Islet of Langerhans (tissue), 1 donor: ENCODE measurements at regions not wholly inside any gene's neighbourhood (a gene's known extent, or its start where the extent isn't known, plus 50 kb on each side); places are given as distances from the start of the nearest gene placed in this dataset.
"Not testable (repeated sequence)": the region's sequence is repeated elsewhere in the genome, so short reads cannot be mapped to it uniquely, and the experiment has no call there.

Source experiments
- FAIRE-seq: peaks from one replicate; lab custom pipeline; 2011; peaks lifted over from hg19 to GRCh38; lab: Jason Lieb, UNC

DNA sequence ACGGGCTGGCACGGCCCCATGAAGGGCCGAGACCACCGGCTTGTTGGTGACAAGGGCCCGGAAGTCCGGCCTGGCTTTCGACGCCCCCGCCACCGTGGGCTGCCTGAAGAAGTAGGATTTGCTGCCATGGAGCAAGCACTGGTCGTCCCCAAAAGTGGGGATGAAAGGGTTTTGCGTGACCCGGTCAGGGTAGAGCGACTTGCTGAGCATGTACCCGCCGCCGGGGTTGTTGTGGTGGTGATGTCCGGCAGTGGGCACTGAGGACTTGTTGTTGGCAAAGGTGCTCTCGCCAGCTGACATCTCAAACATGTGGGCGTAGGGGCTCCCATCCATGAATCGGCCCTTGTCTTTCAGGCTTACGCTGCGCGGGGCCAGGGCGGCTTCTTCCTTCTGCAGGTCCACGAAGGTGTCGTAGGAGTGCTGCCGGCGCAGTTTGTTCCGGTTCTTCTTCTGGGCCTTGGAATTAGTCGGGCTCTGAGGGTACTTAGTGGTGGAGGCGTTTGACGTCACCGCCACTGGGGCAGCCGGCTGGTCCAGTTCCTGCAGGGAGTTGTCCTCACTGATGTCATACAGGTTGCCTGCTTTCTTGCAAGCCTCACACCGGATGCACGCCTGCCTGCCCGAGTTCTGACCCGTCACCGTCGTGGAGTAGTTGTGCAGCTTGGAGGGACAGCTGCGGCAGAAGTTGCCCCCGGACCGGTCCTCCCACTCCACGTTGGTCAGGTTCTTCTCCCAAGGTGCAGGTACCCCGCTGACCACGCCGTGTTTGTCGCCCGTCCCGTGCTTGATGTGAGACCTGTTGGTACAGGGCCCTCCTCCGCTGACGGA lies 366.6 kb downstream of the EMP1 start:
- no peak for FAIRE-seq

- FAIRE-seq = no peak
Measured at GRCh38 chr12:13561923-13562322, 365.4 kb downstream of the EMP1 start.

- no peak for FAIRE-seq
Measured at GRCh38 chr12:13559318-13559978, 362.9 kb downstream of the EMP1 start.

DNA sequence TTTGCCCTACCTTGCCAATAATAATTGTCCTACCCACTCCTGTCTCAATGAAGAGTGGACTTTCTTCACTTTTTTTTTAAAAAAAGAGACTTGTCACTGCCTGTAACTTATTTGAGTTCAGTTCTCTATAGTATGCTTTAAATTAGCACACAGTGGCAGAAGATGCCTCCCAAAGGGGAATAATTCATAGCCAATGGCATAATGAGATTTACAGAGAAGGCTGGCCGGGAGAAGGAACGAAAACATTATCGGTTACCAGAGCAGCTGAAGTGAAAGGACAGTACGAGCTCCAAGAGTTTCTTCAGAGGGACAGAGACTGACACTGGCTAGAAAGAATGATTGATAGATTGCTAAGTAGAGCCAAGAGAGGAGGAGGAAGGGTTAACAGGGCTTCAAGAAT lies 356.3 kb downstream of the EMP1 start:
- FAIRE-seq = no peak

DNA sequence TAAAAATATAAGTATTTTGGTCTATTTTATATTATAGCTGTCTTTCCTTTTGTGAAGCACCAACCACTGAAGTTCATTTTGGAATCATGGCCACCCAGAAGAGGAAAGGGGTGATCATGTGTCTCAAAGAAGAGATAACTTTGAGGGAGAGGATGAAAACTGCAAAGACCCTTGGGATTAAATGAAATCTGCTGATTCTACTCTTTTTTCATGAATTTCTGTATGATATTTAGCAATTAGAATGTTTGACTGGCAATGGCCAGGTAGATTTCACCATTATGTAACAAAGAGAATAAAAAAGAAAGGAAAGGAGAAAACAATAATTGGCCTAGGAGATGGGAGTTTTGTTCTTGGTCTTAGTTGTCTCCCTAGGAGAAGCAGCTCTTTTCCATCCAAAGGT lies 350.8 kb downstream of the EMP1 start:
- no peak for FAIRE-seq

GRCh38 chr12:13546231-13546630 lies 349.7 kb downstream of the EMP1 start:
- FAIRE-seq = no peak

GRCh38 chr12:13539051-13539450 lies 342.5 kb downstream of the EMP1 start:
- no peak for FAIRE-seq

- FAIRE-seq = no peak
Measured at GRCh38 chr12:13538136-13538535, 341.6 kb downstream of the EMP1 start.

DNA sequence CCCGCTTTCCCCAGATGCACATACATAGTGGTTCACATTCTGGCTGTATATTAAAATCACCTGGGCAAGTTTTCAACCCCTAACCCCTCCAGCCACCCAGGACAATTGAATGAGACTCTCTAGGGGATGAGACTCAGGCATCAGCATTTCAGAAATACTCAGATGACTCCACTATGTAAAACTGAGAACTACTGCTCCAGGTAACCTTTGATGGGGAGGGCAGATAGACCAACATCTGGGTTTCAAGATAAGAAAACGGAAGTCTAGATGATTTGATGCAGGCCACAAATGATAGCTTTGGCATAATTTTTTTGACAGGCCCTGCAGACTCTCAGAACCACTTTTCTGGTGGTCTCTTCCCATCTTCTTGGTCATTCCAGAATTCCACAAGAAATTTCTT lies 341.1 kb downstream of the EMP1 start:
- no peak for FAIRE-seq

DNA sequence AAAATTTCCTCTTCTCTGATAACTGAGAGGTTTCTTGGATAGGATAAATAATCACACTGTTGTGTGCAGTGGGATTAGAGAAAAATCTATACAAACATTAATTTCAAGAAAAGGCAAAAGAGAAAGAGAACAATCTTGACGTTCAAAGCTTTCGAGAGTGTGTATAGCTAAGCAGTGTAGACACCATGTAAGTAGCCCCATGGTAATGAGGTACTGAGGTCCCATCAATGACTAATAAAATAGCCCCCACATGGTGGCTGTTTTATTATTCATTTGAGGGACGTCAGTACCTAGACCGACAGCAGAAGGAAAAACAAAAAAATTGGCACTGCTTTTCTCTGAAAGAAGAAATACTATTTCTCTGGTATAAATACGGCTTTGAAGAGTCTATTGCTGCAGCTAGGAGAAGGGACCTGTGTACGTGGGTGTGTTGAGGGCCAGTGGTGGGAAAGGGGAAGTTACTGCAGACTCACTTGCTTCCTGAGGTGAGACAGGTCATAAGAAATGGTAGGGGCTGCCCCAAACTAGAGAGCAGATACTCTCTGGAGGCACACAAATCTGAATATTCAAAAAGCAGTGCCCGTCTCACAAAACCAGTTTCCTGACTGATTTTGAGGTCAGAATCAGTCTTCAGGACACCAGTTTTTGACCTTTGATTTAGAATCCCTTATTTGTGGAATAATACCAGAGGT lies 339.8 kb downstream of the EMP1 start:
- no peak for FAIRE-seq

- FAIRE-seq = no peak
Measured at GRCh38 chr12:13534645-13535398, 338.3 kb downstream of the EMP1 start.

- no peak for FAIRE-seq
Measured at GRCh38 chr12:13534242-13534641, 337.7 kb downstream of the EMP1 start.

- no peak for FAIRE-seq
Measured at GRCh38 chr12:13530966-13531365, 334.4 kb downstream of the EMP1 start.

GRCh38 chr12:13526185-13526921 lies 329.8 kb downstream of the EMP1 start:
- FAIRE-seq = not testable (repeated sequence)

- no peak for FAIRE-seq
Measured at GRCh38 chr12:13523536-13524307, 327.2 kb downstream of the EMP1 start.

DNA sequence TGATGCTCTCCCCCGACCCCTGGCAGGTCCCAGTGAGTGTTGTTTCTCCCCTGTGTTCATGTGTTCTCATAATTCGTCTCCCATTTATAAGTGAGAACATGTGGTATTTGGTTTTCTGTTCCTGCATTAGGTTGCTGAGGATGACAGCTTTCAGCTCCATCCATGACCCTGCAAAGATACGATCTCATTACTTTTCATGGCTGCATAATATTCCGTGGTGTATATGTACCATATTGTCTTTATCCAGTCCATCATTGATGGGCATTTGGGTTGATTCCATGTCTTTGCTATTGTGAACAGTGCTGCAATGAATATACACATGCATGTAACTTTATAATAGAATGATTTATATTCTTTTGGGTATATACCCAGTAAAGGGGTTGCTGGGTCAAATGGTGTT lies 321.5 kb downstream of the EMP1 start:
- FAIRE-seq = not testable (repeated sequence)

- FAIRE-seq = no peak
Measured at GRCh38 chr12:13509740-13510139, 313.2 kb downstream of the EMP1 start.

GRCh38 chr12:13505636-13506035 lies 309.1 kb downstream of the EMP1 start:
- FAIRE-seq = no peak

- FAIRE-seq = no peak
Measured at GRCh38 chr12:13505224-13505623, 308.7 kb downstream of the EMP1 start.

DNA sequence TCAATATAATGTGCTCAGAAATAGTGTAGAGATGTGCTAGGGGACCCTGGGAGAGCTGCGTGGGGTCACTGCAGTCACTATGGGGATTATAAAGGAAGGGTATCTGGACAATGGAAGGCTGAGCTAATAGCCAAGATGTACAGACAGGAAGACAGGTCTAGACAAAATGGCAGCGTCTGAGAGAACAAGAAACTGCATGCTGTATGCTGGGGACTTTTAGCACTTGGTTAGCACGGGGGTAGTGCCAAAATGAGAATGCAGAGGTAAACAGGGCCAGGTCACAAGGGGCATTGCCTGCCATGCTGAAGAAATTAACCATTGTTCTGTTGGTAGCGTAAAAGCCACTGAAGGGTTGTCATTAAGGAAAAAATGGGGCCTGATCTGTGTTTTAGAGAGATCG lies 308.2 kb downstream of the EMP1 start:
- no peak for FAIRE-seq

DNA sequence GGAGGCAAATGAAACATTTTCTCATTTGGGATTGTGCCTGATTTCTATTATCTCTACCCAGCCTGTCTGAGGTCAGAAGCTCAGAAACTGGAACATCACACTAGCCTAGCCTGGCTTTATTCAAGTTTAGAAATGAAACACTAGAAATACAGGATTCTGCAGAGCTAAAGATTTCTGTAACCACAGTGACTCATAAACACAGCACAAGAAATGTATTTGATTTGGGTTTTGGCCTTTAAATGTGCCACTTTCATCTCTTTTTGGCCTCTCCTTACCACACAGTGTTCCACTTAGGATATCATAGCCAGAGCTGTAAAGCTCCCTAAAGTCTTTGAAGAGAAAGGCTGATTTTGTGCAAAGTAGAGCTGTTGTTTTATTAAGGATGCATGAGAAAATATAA lies 307.5 kb downstream of the EMP1 start:
- no peak for FAIRE-seq
